NB4 (cell line): ENCODE measurements at regions not wholly inside any gene's neighbourhood (a gene's known extent, or its start where the extent isn't known, plus 50 kb on each side); places are given as distances from the start of the nearest gene placed in this dataset.

Experiments
- CTCF ChIP-seq: IDR thresholded peaks from one replicate; pipeline ENCODE4 v1.5.1; 2012; ENCODE audit warnings: low read depth, low read length
- POLR2A ChIP-seq: IDR thresholded peaks from 2 replicates; pipeline ENCODE4 v1.6.1; 2011; ENCODE audit warnings: mild to moderate bottlenecking; ENCODE audit not compliant: insufficient read length; ENCODE audit errors: extremely low read depth

DNA sequence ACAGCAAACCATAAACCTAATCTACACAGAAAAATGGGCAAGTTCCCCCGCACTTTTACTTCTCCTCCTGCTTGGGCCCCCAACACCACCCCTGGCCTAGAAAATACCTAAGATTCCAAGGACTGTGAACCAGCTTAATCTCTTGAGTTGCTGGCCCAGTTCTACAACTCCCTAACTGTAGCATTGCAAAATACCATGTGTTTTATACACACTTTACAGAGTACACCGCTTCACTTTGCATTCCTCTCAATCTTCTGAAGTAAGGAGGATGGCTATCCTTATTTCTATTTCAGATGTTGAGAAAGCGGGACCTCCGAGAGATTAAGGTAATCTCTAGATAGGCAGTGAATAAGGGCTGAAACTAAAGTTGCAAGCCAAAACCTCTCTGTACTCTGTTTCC is 408.3 kb upstream of the NR5A2 start:
- TF ChIP-seq CTCF (no peak), POLR2A (no peak)
